ENCODE measurements at regions not wholly inside any gene's neighbourhood (a gene's known extent, or its start where the extent isn't known, plus 50 kb on each side); places are given as distances from the start of the nearest gene placed in this dataset.

- DNase-seq: no peak
Measured at GRCh38 chrY:19354061-19354856, 390.3 kb downstream of the KDM5D start.

- DNase-seq: no peak
Measured at GRCh38 chrY:19351616-19352015, 392.9 kb downstream of the KDM5D start.

- DNase-seq: no peak
Measured at GRCh38 chrY:19321701-19322100, 422.8 kb downstream of the KDM5D start.

- no peak for DNase-seq
Measured at GRCh38 chrY:19319135-19319534, 425.4 kb downstream of the KDM5D start.

- no peak for DNase-seq
Measured at GRCh38 chrY:19317271-19317987, 427.1 kb downstream of the KDM5D start.

- DNase-seq: no peak
Measured at GRCh38 chrY:19307627-19308026, 436.9 kb downstream of the KDM5D start.

- no peak for DNase-seq
Measured at GRCh38 chrY:19303136-19303535, 441.4 kb downstream of the KDM5D start.

- DNase-seq: no peak
Measured at GRCh38 chrY:19290925-19291324, 453.6 kb downstream of the KDM5D start.

- DNase-seq: no peak
Measured at GRCh38 chrY:19274076-19274475, 470.4 kb downstream of the KDM5D start.

- DNase-seq: no peak
Measured at GRCh38 chrY:19268331-19268730, 476.2 kb downstream of the KDM5D start.

GRCh38 chrY:19265404-19265803 lies 479.1 kb downstream of the KDM5D start:
- DNase-seq: no peak

- no peak for DNase-seq
Measured at GRCh38 chrY:19262310-19262709, 482.2 kb downstream of the KDM5D start.

- no peak for DNase-seq
Measured at GRCh38 chrY:19232276-19232994, 458.9 kb upstream of the HSFY2 start.

- DNase-seq: no peak
Measured at GRCh38 chrY:19220784-19221183, 447.2 kb upstream of the HSFY2 start.

GRCh38 chrY:19208915-19209314 lies 435.4 kb upstream of the HSFY2 start:
- DNase-seq: no peak

- no peak for DNase-seq
Measured at GRCh38 chrY:19207048-19207447, 433.5 kb upstream of the HSFY2 start.

- DNase-seq: no peak
Measured at GRCh38 chrY:19180824-19181223, 407.3 kb upstream of the HSFY2 start.

GRCh38 chrY:19168202-19168565 lies 394.6 kb upstream of the HSFY2 start:
- DNase-seq: no peak

- no peak for DNase-seq
Measured at GRCh38 chrY:19167319-19168201, 394.0 kb upstream of the HSFY2 start.

- no peak for DNase-seq
Measured at GRCh38 chrY:19148783-19149182, 375.2 kb upstream of the HSFY2 start.

GRCh38 chrY:19146296-19146695 lies 372.8 kb upstream of the HSFY2 start:
- no peak for DNase-seq

- no peak for DNase-seq
Measured at GRCh38 chrY:19142093-19142492, 368.6 kb upstream of the HSFY2 start.
